ENCODE measurements at regions not wholly inside any gene's neighbourhood (a gene's known extent, or its start where the extent isn't known, plus 50 kb on each side); places are given as distances from the start of the nearest gene placed in this dataset.
"Not testable (repeated sequence)": the region's sequence is repeated elsewhere in the genome, so short reads cannot be mapped to it uniquely, and the experiment has no call there.

DNA sequence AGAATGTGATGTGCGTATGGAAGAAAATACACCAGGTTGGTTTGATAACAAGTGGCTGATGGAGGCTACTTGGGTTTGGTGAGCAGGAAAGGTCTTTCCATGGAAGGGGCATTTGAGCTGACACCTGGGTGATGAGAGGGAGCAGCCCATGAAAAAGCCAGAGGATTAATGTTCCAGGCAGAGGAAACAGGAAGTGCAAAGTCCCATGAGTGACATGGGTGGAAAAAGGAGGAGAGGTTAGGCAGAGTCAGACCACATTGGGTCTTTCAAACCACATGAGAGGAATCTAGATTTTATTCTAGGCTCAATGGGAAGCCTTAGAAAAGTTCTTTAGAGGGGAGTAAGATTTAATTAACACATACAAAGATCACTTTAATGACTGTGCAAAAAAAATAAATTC is 195.7 kb downstream of the LRATD1 start:
- DNase-seq (ENCODE audit: low read depth), result no peak

DNA sequence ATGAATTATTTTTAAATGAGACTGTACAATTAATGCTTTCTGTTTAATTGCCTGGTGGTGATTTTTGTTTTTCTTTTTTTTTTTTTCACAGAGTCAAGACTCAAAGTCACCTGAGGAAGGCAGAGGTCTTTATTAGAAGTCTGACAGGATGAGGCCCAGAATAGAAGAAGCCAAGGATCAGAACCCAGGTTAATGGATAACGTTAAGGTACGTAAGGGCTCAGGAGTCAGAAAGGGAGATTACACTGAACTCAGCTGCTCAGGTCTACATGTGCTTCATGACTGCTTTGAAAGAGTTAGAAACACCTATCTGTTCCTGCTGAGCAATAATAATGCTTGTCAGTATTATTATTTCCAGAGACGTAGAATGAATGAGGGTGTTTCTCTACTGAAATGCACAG is 196.5 kb downstream of the LRATD1 start:
- DNase-seq (ENCODE audit: low read depth), result no peak

DNA sequence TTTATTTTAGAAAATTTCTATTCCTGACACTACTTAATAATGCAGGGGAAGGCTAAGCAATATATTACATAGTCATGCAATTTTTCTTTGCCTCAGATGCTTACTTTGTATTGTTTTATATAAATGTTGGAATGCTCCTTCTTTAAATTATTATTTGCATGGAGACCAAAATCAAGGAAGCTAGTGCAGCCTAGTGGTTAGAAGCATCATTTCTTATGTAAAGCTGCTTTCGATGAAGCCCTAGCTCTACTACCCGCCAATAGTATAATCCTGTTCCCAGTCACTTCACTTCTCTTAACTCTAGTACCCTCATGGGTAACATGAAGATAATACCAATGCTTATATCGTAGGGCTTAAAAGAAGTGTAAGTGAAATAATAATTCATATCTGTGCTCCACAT is 198.9 kb downstream of the LRATD1 start:
- no peak for DNase-seq (ENCODE audit: low read depth)

DNA sequence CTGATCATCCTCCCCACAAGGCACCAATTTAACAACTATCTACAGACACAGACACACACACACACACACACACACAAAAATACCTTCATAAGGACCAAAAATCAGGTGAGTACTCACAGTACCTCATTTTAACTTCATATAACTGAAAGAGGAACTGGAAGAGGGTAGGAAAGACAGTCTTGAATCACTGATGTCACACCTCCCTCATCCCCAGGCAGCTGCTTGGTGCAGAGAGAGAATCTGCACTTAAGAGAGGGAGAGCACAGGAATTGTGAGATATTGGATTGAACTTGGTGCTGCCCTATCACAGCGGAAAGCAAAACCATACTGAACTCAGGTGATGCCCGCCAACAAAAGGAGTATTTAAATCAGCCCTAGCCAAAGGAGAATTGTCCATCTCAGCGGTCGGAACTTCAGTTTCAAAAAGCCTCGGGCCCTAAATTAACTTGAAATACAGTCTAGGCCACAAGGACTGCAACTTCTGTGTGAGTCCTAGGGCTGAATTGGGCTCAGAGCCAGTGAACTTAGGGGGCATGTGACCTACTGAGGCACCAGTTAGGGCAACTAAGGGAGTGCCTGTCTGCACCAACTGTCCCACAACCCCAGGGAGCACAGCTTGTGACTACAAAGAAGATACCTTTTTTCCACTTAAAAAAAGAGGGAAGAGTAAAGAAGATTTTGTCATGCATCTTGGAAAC is 211.1 kb downstream of the LRATD1 start:
- no peak for DNase-seq (ENCODE audit: low read depth)

DNA sequence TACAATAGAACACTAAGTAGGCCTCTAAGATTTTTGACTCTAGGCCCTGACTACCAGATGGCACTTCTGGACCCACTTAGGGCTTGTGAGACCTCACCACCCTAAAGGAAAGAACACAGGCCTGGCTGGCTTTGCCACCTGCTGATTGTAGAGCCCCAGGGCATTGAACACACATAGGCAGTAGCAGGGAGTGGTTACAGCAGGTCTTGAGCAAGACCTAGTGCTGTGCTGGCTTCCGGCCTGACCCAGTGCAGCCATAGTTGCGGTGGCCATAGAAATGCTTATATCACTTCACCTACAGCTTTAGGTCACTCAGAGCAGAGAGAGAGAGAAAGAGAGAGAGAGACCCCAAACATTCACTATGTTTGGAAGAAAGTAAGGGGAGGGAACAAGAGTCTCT is 223.2 kb downstream of the LRATD1 start:
- DNase-seq (ENCODE audit: low read depth), result no peak

DNA sequence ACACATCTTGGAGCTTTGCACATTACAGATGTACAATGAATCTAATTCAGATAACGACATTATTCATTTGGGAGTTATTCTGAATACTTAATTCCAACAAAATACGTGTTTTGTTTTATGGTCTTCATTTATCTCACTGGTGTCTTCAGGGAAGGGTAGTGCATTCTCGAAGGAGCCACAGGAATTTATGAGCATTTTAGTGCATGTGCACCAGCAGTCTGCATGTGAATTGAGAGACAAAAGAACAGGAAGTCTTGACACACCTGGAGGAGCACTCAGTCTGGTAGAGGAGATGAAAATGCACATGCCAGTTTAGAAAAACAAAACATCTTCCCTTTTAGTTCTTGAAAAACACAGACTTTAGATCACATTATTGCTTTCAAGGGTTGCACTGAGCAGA is 228.7 kb downstream of the LRATD1 start:
- no peak for DNase-seq (ENCODE audit: low read depth)

DNA sequence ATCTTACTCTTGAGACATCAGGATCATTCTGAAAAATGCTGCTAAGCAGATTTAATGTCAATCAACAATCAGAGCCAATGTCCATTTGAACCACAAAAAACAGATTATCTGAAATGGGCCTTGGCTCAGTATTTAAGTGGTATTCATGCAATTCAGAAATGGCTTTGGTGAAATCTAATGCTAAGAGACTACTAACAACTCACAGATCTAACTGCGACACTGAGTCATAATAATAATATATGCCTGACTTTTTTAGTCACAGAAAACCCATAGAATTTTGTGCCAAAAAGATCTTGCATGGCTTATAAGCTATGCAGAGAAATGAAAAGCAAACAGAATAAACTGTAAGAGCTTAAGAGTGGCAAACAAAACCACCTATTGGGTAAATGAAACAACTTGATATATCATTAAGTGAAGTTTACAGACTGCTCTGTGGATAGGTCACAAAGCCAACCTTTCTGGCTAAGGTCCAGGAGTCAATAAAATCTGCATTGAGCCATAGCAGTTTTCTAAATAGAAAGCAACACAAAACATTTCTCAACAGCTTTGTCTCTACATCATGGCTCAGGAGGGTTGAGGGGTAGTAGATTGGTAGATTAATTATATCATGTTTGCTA is 234.3 kb downstream of the LRATD1 start:
- DNase-seq (ENCODE audit: low read depth), result no peak

DNA sequence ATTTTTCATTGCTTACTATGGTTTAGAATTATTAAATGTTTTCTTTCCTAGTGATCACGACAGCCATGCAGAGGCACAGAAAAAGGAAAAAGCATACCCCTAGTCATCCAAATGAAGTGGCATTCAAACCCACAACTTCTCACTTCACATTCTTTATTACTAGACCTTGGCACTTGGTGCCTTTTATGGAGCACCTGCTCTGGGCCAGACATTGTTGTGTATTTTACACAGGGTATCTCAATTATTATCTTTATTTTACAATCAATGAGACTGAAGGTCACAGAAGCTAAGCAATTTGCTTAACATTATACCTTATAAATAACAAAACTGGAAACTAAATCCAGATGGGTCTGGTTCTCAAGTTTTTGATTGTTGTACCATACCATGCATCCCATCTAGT is 235.3 kb downstream of the LRATD1 start:
- no peak for DNase-seq (ENCODE audit: low read depth)

DNA sequence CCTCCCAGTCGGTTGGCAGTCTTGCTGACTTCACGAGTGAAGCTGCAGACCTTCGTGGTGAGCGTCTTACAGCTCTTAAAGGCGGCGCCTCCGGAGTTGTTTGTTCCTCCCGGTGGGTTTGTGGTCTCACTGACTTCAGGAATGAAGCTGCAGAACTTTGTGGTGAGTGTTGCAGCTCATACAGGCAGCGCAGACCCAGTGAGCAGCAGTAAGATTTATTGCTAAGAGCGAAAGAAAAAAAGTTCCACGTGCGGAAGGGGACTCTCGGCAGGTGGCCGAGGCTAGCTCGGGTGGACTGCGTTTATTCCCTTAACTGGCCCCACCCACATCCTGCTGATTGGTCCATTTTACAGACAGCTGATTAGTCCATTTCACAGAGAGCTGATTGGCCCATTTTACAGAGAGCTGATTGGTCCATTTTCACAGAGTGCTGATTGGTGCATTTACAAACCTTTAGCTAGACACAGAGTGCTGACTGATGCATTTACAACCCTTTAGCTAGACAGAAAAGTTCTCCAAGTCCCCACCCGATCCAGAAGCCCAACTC is 240.3 kb downstream of the LRATD1 start:
- DNase-seq (ENCODE audit: low read depth), result no peak

DNA sequence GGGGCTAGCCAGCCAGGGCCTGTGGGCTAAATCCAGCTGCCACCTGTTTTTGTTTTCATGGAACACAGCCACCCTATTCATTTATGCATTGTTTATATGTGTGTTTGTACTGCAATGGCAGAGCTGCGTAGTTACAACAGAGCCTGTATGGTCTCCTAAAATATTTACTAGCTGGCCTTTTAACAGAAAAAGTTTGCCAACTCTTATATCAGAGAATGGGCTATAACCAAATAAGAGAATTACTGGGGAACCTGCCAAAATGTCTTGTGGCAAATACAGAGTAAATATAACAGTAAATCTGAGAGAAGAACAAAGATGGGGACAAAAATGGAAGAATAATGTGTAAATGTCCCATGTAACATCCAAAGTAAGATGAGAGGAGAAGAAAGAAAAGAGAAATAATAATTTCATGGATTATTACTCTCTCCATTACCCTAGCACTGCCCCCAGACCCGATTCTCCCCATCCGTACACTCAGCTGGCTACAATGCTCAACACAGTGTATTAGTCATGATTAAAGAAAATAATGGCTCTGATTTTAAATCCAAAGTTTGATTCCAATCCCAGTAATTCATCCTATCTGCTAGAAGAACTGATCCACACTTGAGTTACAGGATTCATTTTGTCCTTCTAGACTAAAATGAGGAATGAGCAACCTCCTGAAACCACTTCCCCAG is 249.3 kb downstream of the LRATD1 start:
- DNase-seq (ENCODE audit: low read depth), result no peak

DNA sequence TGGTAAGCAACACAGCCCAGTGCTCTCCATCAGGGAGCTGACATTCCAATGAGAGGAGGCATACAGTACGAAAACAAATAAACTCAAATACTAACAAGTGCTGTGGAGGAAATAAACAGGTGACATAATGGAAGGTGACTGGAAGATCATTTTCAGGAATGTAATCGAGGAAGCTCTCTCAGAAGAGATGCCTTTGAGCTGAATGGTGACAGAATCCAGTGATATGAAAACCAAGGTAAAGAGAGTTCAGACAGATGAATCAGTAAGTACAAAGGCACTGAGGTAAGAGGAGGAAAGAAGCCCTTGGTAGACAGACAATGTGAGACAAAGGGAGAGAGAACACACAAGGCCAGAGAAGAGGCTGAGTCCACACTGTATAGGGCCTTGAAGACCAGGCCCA is 252.1 kb downstream of the LRATD1 start:
- DNase-seq (ENCODE audit: low read depth), result no peak

DNA sequence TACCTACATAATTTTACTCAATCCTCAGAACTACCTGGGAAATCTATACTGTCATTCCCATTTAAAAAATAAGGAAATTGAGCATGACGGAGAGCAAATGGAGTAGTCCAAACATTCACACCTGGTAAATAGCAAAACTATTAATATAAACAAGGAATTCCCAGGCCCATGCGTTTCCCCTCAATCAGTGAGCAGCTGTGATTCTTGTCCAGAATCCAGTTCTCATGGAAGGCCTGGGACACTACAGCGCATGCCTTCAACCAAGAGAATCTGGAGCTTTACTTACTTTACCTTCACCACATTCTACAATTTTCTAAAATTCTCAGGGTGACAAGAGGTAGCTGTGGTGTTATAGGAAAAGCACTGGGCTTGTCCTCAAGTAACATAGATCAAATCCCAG is 259.0 kb downstream of the LRATD1 start:
- no peak for DNase-seq (ENCODE audit: low read depth)

DNA sequence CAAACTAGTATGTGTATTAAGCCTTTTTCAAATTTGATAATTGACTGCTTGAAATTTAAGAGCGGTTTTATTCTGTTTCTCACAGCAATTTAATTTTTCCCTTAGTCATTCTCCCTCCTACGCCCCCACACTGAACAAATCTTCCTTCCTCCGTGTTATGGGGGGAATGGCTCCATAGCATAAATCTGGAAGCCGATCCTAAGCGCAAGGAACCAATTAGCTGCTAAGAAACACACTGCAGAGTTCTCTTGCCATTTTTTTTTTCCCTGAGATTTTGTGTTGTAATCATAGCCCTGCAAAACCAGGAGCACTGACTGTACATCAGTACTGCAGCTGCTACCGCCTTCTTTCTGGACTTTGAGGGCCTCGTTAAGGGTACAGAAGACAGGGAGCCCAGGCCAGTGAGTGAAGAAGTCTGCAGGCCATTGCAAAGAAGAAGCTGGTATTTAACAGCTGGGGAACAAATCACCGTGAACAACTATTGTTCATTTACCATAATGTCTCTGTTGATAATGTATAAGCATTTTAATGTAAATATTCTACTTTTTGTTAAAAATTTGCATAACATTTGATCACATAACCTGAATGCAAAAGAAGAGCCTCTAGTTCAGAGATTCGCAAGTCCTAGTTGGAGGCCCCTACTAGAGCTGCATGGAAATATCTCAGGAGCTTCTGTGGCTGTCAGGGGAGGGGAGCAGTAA is 264.0 kb downstream of the LRATD1 start:
- DNase-seq (ENCODE audit: low read depth), result no peak

DNA sequence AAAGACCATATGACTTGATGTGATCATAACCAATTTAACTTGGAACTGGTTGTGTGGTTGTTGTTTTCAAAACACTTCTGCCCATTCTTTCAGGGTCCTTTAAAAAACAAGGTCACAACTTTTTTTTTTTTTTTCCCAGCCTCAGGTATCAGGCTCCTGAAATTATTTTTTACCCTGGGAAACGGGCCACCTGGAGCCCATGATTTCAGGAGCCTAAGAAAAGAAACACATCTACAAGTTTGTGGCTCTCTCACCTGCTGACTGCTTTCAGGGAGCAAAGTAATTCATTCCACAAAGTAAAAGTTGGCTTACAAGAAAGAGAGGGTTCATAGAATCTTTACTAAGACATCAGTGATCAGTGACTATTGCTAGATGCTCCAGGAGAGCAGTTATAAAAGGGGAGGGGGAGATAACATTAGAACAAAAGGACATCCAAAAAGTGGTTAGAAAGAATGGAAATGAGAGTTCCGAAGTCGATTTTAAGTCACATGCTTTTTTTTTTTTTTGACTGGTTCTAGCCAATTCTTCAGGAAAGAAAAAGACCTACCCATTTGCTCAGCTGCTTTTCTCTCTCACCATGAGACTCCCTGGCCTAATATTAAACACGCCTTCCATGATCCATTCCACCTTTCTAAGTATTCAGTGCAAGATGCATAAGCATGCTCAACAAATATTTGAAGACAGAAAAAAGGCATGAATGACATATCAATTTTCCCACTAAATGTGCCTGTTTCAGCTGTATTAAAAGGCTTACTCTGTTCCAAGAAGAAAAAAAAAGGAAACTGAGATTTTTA is 267.3 kb downstream of the LRATD1 start:
- DNase-seq (ENCODE audit: low read depth), result no peak

DNA sequence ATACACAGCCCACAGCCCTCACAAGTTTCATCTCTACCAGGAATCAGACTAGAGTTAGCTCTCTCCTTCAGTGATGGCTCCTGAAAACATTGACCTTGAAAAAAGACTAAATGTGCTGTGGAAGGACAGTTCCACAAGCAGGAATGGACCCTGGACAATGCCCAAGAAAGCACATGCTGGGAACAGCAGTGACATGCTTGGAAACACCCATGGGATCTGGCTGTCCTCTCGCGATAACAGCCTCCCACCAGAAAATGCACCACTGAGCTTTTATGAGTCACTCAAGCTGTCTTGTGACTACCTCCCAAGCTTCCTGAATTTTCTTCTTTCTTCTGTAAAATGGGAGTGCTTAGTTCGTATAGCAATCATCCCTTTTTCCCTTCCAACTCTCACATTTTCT is 269.2 kb downstream of the LRATD1 start:
- no peak for DNase-seq (ENCODE audit: low read depth)

DNA sequence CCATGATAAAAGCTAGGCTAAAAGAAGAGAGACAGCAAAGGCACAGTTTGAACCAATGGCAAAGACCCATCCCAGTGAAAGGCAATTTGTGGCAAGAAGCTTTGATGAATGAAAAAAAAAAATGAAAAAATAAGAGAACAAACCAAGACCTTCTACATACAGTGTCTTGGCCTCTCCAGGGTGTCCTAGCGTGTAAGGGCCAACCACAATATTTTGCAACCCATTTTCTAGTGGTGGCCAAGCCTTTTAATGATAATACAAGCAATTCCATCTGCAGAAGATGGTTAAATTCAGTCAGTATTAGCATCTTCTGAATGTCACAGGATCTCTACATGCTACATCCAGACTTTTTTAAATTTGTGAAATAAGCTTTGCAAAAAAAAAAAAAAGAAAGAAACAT is 270.4 kb downstream of the LRATD1 start:
- no peak for DNase-seq (ENCODE audit: low read depth)

DNA sequence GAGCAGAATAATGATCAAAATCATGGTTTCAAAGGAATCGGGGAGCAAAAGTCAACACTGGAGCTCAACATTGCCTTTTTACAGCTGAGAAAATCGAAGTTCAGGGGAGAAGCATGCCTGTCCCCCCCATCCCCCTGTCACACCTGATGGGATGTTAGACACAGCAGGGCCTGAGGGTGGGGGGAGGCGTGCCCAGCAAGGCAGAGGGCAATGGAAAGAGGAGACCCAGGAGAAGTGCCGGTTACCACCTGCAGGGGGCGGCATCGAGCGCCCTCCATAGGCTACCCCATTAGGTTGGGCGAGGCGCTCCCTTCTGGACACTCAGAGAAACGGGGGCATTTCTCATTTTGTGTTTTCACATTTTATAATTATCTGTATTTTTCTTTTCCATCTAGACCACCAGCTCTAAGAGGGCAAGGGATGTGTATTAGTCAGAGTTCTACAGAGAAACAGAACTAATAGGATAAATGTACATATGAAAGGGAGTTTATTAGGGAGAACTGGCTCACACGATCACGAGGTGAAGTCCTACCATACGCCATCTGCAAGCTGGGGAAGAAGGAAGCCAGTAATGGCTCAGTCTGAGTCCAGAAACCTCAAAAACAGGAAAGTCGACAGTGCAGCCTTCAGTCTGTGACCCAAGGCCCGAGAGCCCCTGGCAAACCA is 271.3 kb downstream of the LRATD1 start:
- peak; percentile 9 for DNase-seq (ENCODE audit: low read depth)

DNA sequence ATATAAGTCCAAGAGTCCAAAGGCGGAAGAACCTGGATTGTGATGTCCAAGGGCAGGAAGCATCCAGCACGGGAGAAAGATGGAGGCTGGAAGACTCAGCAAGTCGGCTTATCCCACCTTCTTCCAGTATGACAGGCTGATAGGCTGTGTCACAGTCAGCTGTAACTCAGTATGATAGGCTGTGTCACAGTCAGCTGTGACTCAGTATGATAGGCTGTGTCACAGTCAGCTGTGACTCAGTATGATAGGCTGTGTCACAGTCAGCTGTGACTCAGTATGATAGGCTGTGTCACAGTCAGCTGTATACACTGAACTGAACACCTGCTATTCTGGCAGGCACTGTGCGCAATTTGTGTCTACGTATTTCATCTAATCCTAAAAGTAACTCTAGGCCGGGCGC is 271.9 kb downstream of the LRATD1 start:
- DNase-seq (ENCODE audit: low read depth), result not testable (repeated sequence)

DNA sequence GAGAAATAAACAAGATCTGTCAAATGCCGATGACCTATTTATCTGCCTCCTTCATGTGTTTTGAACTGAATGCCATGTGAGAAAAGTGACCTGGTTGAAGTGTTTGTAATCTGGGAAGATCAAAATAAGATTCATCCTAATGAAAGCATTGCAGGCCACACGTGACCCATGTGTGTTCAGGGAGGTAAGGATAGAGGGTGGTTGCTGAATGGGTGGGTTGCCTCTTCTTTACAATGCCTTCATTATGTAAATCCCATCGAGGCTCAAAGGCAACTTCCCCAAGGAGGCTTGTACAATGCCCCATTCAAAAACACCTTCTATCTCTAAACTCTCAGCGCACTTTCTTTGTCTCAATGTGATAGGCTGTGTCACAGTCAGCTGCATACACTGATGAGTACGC is 273.1 kb downstream of the LRATD1 start:
- DNase-seq (ENCODE audit: low read depth), result no peak

DNA sequence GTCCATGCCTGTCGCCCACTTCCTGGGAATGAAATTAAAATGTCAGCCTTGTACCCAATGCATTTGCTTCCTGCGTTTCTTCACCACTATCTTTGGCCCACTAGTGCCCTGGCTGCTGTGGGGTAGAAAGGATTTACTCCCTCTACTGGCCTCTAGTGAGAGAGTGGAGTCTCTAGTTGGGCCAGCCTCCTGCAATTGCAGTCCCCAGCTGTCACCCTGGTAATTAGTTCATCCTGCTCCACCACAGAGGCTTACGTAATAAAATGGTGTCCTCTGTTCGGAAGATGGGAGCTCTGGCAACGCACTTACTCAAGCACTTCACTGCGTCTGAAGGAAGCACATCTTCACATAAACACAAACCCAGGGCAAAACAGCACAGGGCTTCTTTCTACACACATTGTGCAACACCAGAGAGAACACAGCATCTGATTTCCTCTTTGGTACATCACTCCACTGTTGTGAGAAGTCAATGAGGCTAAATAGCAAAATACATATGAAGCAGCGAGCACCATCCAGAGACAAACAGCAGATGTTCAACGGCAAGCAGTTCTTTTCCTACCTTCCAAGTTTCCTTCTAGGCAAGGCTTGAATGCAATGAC is 274.6 kb downstream of the LRATD1 start:
- DNase-seq (ENCODE audit: low read depth), result no peak

DNA sequence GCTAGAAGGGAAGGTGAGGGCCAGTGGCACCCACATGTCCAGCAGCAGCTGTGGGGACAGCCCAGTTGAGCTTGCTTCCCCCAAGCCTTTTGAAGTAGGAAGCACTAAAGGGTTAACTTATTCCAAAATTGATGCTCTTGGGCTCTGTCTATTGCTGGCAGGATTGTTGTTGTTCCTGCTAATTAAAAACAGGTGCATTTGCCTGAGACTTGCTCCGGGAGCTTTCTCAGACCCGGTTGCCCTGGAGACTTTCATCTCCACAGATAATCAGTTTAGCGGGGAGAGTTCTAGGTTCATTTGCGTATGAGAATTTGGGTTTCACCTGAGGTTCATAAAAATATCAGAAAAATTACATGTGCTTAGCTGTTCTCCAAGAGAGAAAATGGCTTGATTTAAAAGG is 277.3 kb downstream of the LRATD1 start:
- no peak for DNase-seq (ENCODE audit: low read depth)

Data from HS-27A (cell line).